Glutamatergic neuron (in vitro differentiated cells): ENCODE measurements at regions not wholly inside any gene's neighbourhood (a gene's known extent, or its start where the extent isn't known, plus 50 kb on each side); places are given as distances from the start of the nearest gene placed in this dataset.
"Not testable (repeated sequence)": the region's sequence is repeated elsewhere in the genome, so short reads cannot be mapped to it uniquely, and the experiment has no call there.

Experiments
- DNase-seq: peaks from one replicate; pipeline ENCODE4 v3.0.0; 2022
- H3K27ac Mint-ChIP-seq: one replicate; pipeline ENCODE4 v1.8.0; 2020; ENCODE audit warnings: mild to moderate bottlenecking, mixed read lengths, inconsistent platforms; ENCODE audit not compliant: unreplicated experiment
- H3K27me3 Mint-ChIP-seq: one replicate; pipeline ENCODE4 v1.8.0; 2020; ENCODE audit warnings: mild to moderate bottlenecking, moderate library complexity, mixed read lengths, inconsistent platforms; ENCODE audit not compliant: unreplicated experiment
- H3K36me3 Mint-ChIP-seq: one replicate; pipeline ENCODE4 v1.8.0; 2020; ENCODE audit warnings: mild to moderate bottlenecking, mixed read lengths, inconsistent platforms; ENCODE audit not compliant: unreplicated experiment
- H3K4me1 Mint-ChIP-seq: one replicate; pipeline ENCODE4 v1.8.0; 2020; ENCODE audit warnings: mild to moderate bottlenecking, low read depth, mixed read lengths, inconsistent platforms; ENCODE audit not compliant: unreplicated experiment
- H3K4me3 Mint-ChIP-seq: one replicate; pipeline ENCODE4 v1.8.0; 2020; ENCODE audit warnings: mild to moderate bottlenecking, mixed read lengths, inconsistent platforms; ENCODE audit not compliant: unreplicated experiment
- H3K9me3 Mint-ChIP-seq: one replicate; pipeline ENCODE4 v1.8.0; 2020; ENCODE audit warnings: mild to moderate bottlenecking, moderate library complexity, mixed read lengths, inconsistent platforms; ENCODE audit not compliant: unreplicated experiment
- CTCF ChIP-seq: fragments of 200-600 bp; sonication (generic); IDR thresholded peaks from one replicate; pipeline ENCODE4 v1.5.0; 2021; ENCODE audit not compliant: partially characterized antibody, unreplicated experiment

- no peak for TF ChIP-seq CTCF
- DNase-seq, result no peak
- no peaks in the 10 kb centered on the region for H3K27me3 Mint-ChIP-seq
- H3K9me3 Mint-ChIP-seq, result peaks cover 2% of the 10 kb centered on the region
- H3K27ac Mint-ChIP-seq, result no peak overlapping the region
- H3K4me3 Mint-ChIP-seq, result no peak overlapping the region
- H3K4me1 Mint-ChIP-seq, result no peaks in the 10 kb centered on the region
- no peaks in the 10 kb centered on the region for H3K36me3 Mint-ChIP-seq
Observed at GRCh38 chr1:229920683-229921082, 146.4 kb upstream of the GALNT2 start.

- Mint-ChIP-seq H3K4me3 (no peak overlapping the region), H3K27me3 (no peaks in the 10 kb centered on the region), H3K27ac (no peak overlapping the region), H3K9me3 (peaks cover 2% of the 10 kb centered on the region), H3K4me1 (no peaks in the 10 kb centered on the region), H3K36me3 (no peaks in the 10 kb centered on the region)
- no peak for TF ChIP-seq CTCF
- DNase-seq, result no peak
Observed at GRCh38 chr1:229922249-229922648, 144.8 kb upstream of the GALNT2 start.

GRCh38 chr1:229924639-229925038 lies 142.4 kb upstream of the GALNT2 start:
- H3K27me3 Mint-ChIP-seq, result no peaks in the 10 kb centered on the region
- H3K36me3 Mint-ChIP-seq, result no peaks in the 10 kb centered on the region
- no peak for DNase-seq
- H3K4me3 Mint-ChIP-seq, result no peak overlapping the region
- H3K4me1 Mint-ChIP-seq, result no peaks in the 10 kb centered on the region
- no peak for TF ChIP-seq CTCF
- H3K9me3 Mint-ChIP-seq, result peaks cover 2% of the 10 kb centered on the region
- H3K27ac Mint-ChIP-seq, result no peak overlapping the region

- H3K4me3 Mint-ChIP-seq, result no peak overlapping the region
- peaks cover 3% of the 10 kb centered on the region for H3K4me1 Mint-ChIP-seq
- TF ChIP-seq CTCF, result no peak
- H3K27me3 Mint-ChIP-seq, result no peaks in the 10 kb centered on the region
- no peak overlapping the region for H3K27ac Mint-ChIP-seq
- no peak for DNase-seq
- H3K9me3 Mint-ChIP-seq, result peaks cover 5% of the 10 kb centered on the region
- H3K36me3 Mint-ChIP-seq, result peaks cover 5% of the 10 kb centered on the region
Observed at GRCh38 chr1:229928767-229929166, 138.3 kb upstream of the GALNT2 start.

- H3K9me3 Mint-ChIP-seq, DNase-seq, H3K4me1 Mint-ChIP-seq, H3K27ac Mint-ChIP-seq, H3K27me3 Mint-ChIP-seq, H3K4me3 Mint-ChIP-seq, H3K36me3 Mint-ChIP-seq: not testable (repeated sequence)
Observed at GRCh38 chr1:229931751-229932150, 135.3 kb upstream of the GALNT2 start.

- H3K27me3 Mint-ChIP-seq, H3K4me3 Mint-ChIP-seq: not testable (repeated sequence)
Observed at GRCh38 chr1:229935157-229935556, 131.9 kb upstream of the GALNT2 start.

More at GRCh38 chr1:229935157-229935556, 131.9 kb upstream of the GALNT2 start:
- not testable (repeated sequence) for H3K36me3 Mint-ChIP-seq, H3K4me1 Mint-ChIP-seq, H3K9me3 Mint-ChIP-seq, H3K27ac Mint-ChIP-seq, DNase-seq
